IMR-90 (cell line): ENCODE measurements at regions not wholly inside any gene's neighbourhood (a gene's known extent, or its start where the extent isn't known, plus 50 kb on each side); places are given as distances from the start of the nearest gene placed in this dataset.
A peak's percentile ranks its signal among the peaks of the same experiment; 100 is the strongest.

Experiments
- ATAC-seq: fragments of 200-7000 bp; cut with Tn5 transposase; 2 replicates; pipeline ENCODE4 v1.9.1; 2020; ENCODE audit warnings: low read depth, mild to moderate bottlenecking, moderate library complexity
- BruUV-seq: library from RNA; stranded (reverse); fragments of 400-500 nt; replicated peaks from 2 replicates; lab custom pipeline; 2021; lab: Mats Ljungman, UMichigan
- CTCF ChIA-PET: fragments of 300-600 bp; formaldehyde crosslinking; extraction: SDS; loops from one replicate; lab custom pipeline; 2021; ENCODE audit warnings: antibody characterized with exemption; lab: Yijun Ruan, JAX
- POLR2A ChIA-PET: fragments of 300-600 bp; sonication (Branson Sonifier 250); formaldehyde crosslinking; loops from one replicate; lab custom pipeline; 2022; ENCODE audit warnings: antibody characterized with exemption; ENCODE audit not compliant: unreplicated experiment; lab: Charles Lee
- DNase-seq: peaks from one replicate; pipeline ENCODE4 v3.0.0; 2013
- H2AFZ ChIP-seq: replicated peaks from 2 replicates; pipeline ENCODE3; 2013; ENCODE audit warnings: low read length, mild to moderate bottlenecking; ENCODE audit not compliant: poor library complexity
- H2AK5ac ChIP-seq: 2 replicates; pipeline ENCODE4 v1.6.1; 2013; ENCODE audit warnings: low read depth, low read length, inconsistent platforms
- H2AK9ac ChIP-seq: replicated peaks from 2 replicates; pipeline ENCODE3; 2013; ENCODE audit warnings: mild to moderate bottlenecking, low read depth, low read length, moderate library complexity; ENCODE audit not compliant: poor library complexity
- H2BK120ac ChIP-seq: 2 replicates; pipeline ENCODE4 v1.6.1; 2013; ENCODE audit warnings: low read depth, low read length, inconsistent platforms
- H2BK15ac ChIP-seq: 3 replicates; pipeline ENCODE4 v1.6.1; 2013; ENCODE audit warnings: low read depth, low read length, inconsistent platforms
- H2BK20ac ChIP-seq: 2 replicates; pipeline ENCODE4 v1.6.1; 2013; ENCODE audit warnings: low read depth, mild to moderate bottlenecking, inconsistent platforms, low read length, moderate library complexity
- H2BK5ac ChIP-seq: 2 replicates; pipeline ENCODE4 v1.6.1; 2013; ENCODE audit warnings: mild to moderate bottlenecking, low read depth, low read length, inconsistent platforms; ENCODE audit not compliant: poor library complexity, severe bottlenecking
- H3K14ac ChIP-seq: replicated peaks from 2 replicates; pipeline ENCODE4 v1.6.1; 2013; ENCODE audit warnings: low read depth, low read length, inconsistent platforms
- H3K18ac ChIP-seq: 2 replicates; pipeline ENCODE4 v1.6.1; 2013; ENCODE audit warnings: low read depth, low read length, control low read depth
- H3K23ac ChIP-seq: 2 replicates; pipeline ENCODE4 v1.6.1; 2013; ENCODE audit warnings: low read depth, low read length, inconsistent platforms
- H3K27ac ChIP-seq: 2 replicates; pipeline ENCODE4 v1.5.1; 2013; ENCODE audit warnings: mild to moderate bottlenecking, control low read depth, low read length; ENCODE audit not compliant: insufficient read depth
- H3K27me3 ChIP-seq: 2 replicates; pipeline ENCODE4 v1.6.1; 2013; ENCODE audit warnings: low read length; ENCODE audit not compliant: control insufficient read depth, insufficient read depth
- H3K36me3 ChIP-seq: 2 replicates; pipeline ENCODE4 v1.6.1; 2013; ENCODE audit warnings: low read length, mixed read lengths; ENCODE audit not compliant: control insufficient read depth, insufficient read depth
- H3K4ac ChIP-seq: 2 replicates; pipeline ENCODE4 v1.6.1; 2013; ENCODE audit warnings: low read depth, low read length, inconsistent platforms
- H3K4me1 ChIP-seq: 2 replicates; pipeline ENCODE4 v1.6.1; 2013; ENCODE audit warnings: low read length, mixed read lengths; ENCODE audit not compliant: control insufficient read depth, insufficient read depth
- H3K4me2 ChIP-seq: 2 replicates; pipeline ENCODE4 v1.6.1; 2013; ENCODE audit warnings: low read depth, mild to moderate bottlenecking, control low read depth, low read length, moderate library complexity
- H3K4me3 ChIP-seq: 2 replicates; pipeline ENCODE4 v1.5.1; 2013; ENCODE audit warnings: low read depth, mild to moderate bottlenecking, control low read depth, low read length, moderate library complexity; ENCODE audit not compliant: insufficient read depth
- H3K56ac ChIP-seq: 2 replicates; pipeline ENCODE4 v1.6.1; 2013; ENCODE audit warnings: low read length, inconsistent platforms; ENCODE audit not compliant: insufficient read depth; ENCODE audit errors: extremely low read depth
- H3K79me1 ChIP-seq, 2 experiments: 2 replicates each; pipeline ENCODE4 v1.6.1; 2013; ENCODE audit warnings: low read length in 2 of 2, inconsistent platforms in 1 of 2, low read depth in 1 of 2
- H3K9ac ChIP-seq: 2 replicates; pipeline ENCODE4 v1.6.1; 2013; ENCODE audit warnings: low read depth, low read length, control low read depth
- H3K9me1 ChIP-seq: 2 replicates; pipeline ENCODE4 v1.6.1; 2013; ENCODE audit warnings: low read length, inconsistent platforms; ENCODE audit not compliant: insufficient read depth
- H3K9me3 ChIP-seq: 2 replicates; pipeline ENCODE4 v1.6.1; 2013; ENCODE audit warnings: low read length; ENCODE audit not compliant: control insufficient read depth, insufficient read depth
- H4K20me1 ChIP-seq: 2 replicates; pipeline ENCODE4 v1.6.1; 2013; ENCODE audit warnings: low read length, inconsistent platforms; ENCODE audit not compliant: insufficient read depth
- H4K5ac ChIP-seq: 2 replicates; pipeline ENCODE4 v1.6.1; 2013; ENCODE audit warnings: mild to moderate bottlenecking, low read depth, low read length, control low read depth
- H4K8ac ChIP-seq, 2 experiments: 2 replicates each; pipeline ENCODE4 v1.6.1; 2013; ENCODE audit warnings: low read depth in 2 of 2, low read length in 2 of 2, control low read depth in 1 of 2, inconsistent platforms in 1 of 2
- H4K91ac ChIP-seq: 2 replicates; pipeline ENCODE4 v1.6.1; 2013; ENCODE audit warnings: low read depth, low read length, inconsistent platforms; ENCODE audit not compliant: insufficient read depth
- CHD1 ChIP-seq: IDR thresholded peaks from 2 replicates; pipeline ENCODE4 v1.6.1; 2012; ENCODE audit warnings: low read depth, low read length, improper control_type of control experiment
- MAFK ChIP-seq: IDR thresholded peaks from 2 replicates; pipeline ENCODE4 v1.6.1; 2012; ENCODE audit warnings: low read depth, low read length, improper control_type of control experiment
- MXI1 ChIP-seq: IDR thresholded peaks from 2 replicates; pipeline ENCODE4 v1.6.1; 2012; ENCODE audit warnings: low read depth, mild to moderate bottlenecking, low read length, moderate library complexity, borderline replicate concordance
- NFE2L2 ChIP-seq: fragments of 150-350 bp; IDR thresholded peaks from 2 replicates; pipeline ENCODE4 v1.6.1; 2016; ENCODE audit warnings: low read depth, mild to moderate bottlenecking, low read length
- POLR2A ChIP-seq: IDR thresholded peaks from 2 replicates; pipeline ENCODE4 v1.6.1; 2012; ENCODE audit warnings: mild to moderate bottlenecking, low read depth, low read length
- RAD21 ChIP-seq: IDR thresholded peaks from 2 replicates; pipeline ENCODE4 v1.6.1; 2012; ENCODE audit warnings: low read length, improper control_type of control experiment
- RCOR1 ChIP-seq: IDR thresholded peaks from 2 replicates; pipeline ENCODE4 v1.6.1; 2012; ENCODE audit warnings: mild to moderate bottlenecking, low read length, improper control_type of control experiment; ENCODE audit not compliant: insufficient replicate concordance
- RFX5 ChIP-seq: IDR thresholded peaks from 2 replicates; pipeline ENCODE4 v1.8.0; 2012; ENCODE audit warnings: low read depth, mild to moderate bottlenecking, low read length, moderate library complexity
- SMC3 ChIP-seq: fragments of 150-350 bp; IDR thresholded peaks from 2 replicates; pipeline ENCODE4 v1.6.1; 2016; ENCODE audit warnings: low read depth, mild to moderate bottlenecking, antibody characterized with exemption, low read length, moderate library complexity
- WGBS, 2 experiments: methylation state at CpG; one replicate each; pipeline versions ENCODE4 v1.1.5 to v1.1.7; 2013; ENCODE audit warnings: missing lambda C conversion rate in 2 of 2; ENCODE audit not compliant: insufficient read length in 1 of 2; ENCODE audit errors: extremely low coverage in 2 of 2; 5-methylcytosine and 5-hydroxymethylcytosine counted together
- dilution Hi-C: fragments of 300-500 bp; cut with HindIII; formaldehyde crosslinking; loops from one replicate; pipeline ENCODE4 v1.14.3; 2018; ENCODE audit warnings: low sequenced_read_pairs; ENCODE audit not compliant: unreplicated experiment
- in situ Hi-C: fragments of 300-500 bp; cut with MboI; formaldehyde crosslinking; loops from 3 replicates; pipeline ENCODE4 v1.14.3; 2019; ENCODE audit warnings: low sequenced_read_pairs, inconsistent platforms, mixed read lengths
- intact Hi-C: fragments of 100-400 bp; cut with micrococcal nuclease; formaldehyde crosslinking; loops from 2 replicates; pipeline ENCODE4 v1.10.0; 2022
- TF ChIP-seq, protein P1 (sequence below): fragments of 150-350 bp; IDR thresholded peaks from 2 replicates; pipeline ENCODE4 v1.6.1; 2016; ENCODE audit warnings: low read depth, mild to moderate bottlenecking, low read length, moderate library complexity, borderline replicate concordance

DNA sequence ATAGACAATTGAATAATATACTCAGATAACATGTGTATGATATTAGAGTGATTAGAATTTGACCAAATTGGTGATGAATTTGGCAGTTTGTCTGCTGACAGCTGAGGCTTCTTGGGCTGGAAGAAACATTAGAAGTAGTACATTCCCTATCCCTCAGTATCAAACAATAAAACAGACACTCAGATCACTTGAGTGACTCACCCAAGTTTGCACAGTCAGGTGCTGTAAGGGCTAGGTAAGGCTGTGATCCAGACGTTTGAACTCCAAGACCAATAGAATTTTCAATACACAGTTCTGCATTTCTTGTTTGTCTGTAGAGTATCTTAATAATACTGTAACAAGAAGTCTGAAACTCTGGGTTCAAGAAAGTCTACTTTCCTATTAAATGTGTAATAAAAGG lies 223.5 kb downstream of the POSTN start:
- H2BK15ac ChIP-seq = peak overlapping the region; percentile 33; the same call in 1 of the 3 replicates
- H3K79me1 ChIP-seq = no peaks in the 10 kb centered on the region
- H3K4me1 ChIP-seq = no peaks in the 10 kb centered on the region
- no peak overlapping the region; the same call in 1 of the 2 replicates for H2BK120ac ChIP-seq
- no peak overlapping the region for H2AFZ ChIP-seq
- ChIA-PET POLR2A (interaction anchor here (0.7 kb wide), 1 partner anchor 1859 kb away, joined by 3 read pairs; no protein-coding TSS in a partner anchor), CTCF (no interaction called here)
- no peak overlapping the region for H3K14ac ChIP-seq
- no peaks in the 10 kb centered on the region for H4K20me1 ChIP-seq
- no peak overlapping the region for H2BK20ac ChIP-seq
- no peaks in the 10 kb centered on the region for H3K27me3 ChIP-seq
- H4K5ac ChIP-seq = no peak overlapping the region
- H3K23ac ChIP-seq = no peak overlapping the region
- peak overlapping the region; percentile 5; the same call in 1 of the 2 replicates for H2AK5ac ChIP-seq
- no TSS peak for BruUV-seq
- H2BK5ac ChIP-seq = no peak overlapping the region
- no peak for ATAC-seq
- no peak overlapping the region; the same call in 1 of the 2 replicates for H3K18ac ChIP-seq
- H3K56ac ChIP-seq = no peak overlapping the region
- no peak overlapping the region for H4K8ac ChIP-seq
- no peak overlapping the region for H3K27ac ChIP-seq
- H3K4ac ChIP-seq = no peak overlapping the region
- no CpG with 5 or more reads among the region's 1 CpG for WGBS, 2 experiments
- peaks cover 4% of the 10 kb centered on the region; the same call in 1 of the 2 replicates for H3K9me1 ChIP-seq
- DNase-seq = no peak
- H2AK9ac ChIP-seq = no peak overlapping the region
- H3K4me3 ChIP-seq = no peak overlapping the region
- H4K91ac ChIP-seq = no peak overlapping the region
- H3K9me3 ChIP-seq = no peaks in the 10 kb centered on the region; the same call in 1 of the 2 replicates
- no peak overlapping the region for H3K9ac ChIP-seq
- dilution Hi-C loops (no loop called here), in situ Hi-C loops (no loop called here), intact Hi-C loops (no loop called here)
- no peaks in the 10 kb centered on the region for H3K36me3 ChIP-seq
- no peak for TF ChIP-seq NFE2L2
- no peak for TF ChIP-seq MAFK
- no peak for TF ChIP-seq POLR2A
- no peak for TF ChIP-seq MXI1
- no peak for TF ChIP-seq CHD1
- TF ChIP-seq, protein P1, sequence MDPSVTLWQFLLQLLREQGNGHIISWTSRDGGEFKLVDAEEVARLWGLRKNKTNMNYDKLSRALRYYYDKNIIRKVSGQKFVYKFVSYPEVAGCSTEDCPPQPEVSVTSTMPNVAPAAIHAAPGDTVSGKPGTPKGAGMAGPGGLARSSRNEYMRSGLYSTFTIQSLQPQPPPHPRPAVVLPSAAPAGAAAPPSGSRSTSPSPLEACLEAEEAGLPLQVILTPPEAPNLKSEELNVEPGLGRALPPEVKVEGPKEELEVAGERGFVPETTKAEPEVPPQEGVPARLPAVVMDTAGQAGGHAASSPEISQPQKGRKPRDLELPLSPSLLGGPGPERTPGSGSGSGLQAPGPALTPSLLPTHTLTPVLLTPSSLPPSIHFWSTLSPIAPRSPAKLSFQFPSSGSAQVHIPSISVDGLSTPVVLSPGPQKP = no peak
- TF ChIP-seq RFX5 = no peak
- TF ChIP-seq RCOR1 = no peak
- TF ChIP-seq SMC3 = no peak
- TF ChIP-seq RAD21 = no peak
- H3K4me2 ChIP-seq = no peak overlapping the region
